ENCODE measurements at regions not wholly inside any gene's neighbourhood (a gene's known extent, or its start where the extent isn't known, plus 50 kb on each side); places are given as distances from the start of the nearest gene placed in this dataset.
"Not testable (repeated sequence)": the region's sequence is repeated elsewhere in the genome, so short reads cannot be mapped to it uniquely, and the experiment has no call there.

DNA sequence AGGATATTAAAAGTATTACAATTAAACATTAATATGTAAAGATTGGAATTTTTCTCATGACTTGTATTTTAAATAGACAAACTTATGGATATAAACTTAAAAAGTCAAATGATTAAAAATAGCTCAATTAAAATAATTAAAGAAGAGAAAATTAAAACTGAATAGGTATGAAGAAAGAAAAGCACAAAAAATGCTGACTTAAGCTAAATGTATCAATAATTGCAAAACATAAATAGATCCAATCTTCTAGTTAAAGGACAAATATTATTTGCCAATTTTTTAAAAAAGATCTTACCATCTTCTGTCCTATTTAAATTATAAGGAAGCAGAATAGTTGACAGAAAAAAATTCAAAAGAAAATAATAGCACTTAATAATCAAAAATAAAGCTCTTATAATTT lies 646.3 kb upstream of the ANKRD30A start:
- DNase-seq: no peak

GRCh38 chr10:36476399-36476798 lies 649.0 kb upstream of the ANKRD30A start:
- DNase-seq: no peak

GRCh38 chr10:36475746-36476145 lies 649.7 kb upstream of the ANKRD30A start:
- no peak for DNase-seq

- no peak for DNase-seq
These were observed 650.9 kb upstream of the ANKRD30A start for GRCh38 chr10:36474456-36474855.

DNA sequence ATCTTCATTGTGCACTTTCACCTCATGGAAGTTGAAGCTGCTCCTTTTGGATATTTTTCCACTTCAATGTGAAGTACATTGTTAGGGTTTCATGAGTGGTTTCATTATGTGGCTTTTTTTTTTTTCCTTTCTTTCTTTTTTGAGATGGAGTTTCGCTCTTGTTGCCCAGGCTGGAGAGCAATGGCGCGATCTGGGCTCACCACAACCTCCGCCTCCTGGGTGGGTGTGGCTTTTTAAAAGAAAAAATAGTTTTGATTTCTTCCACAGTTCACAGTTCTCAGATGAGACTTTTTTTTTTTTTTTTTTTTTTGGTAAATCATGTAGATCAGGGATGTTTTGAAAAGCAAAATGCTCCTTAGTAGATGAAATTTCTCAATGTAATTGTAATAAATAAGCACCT lies 652.3 kb upstream of the ANKRD30A start:
- no peak for DNase-seq

- no peak for DNase-seq
These were observed 655.8 kb upstream of the ANKRD30A start for GRCh38 chr10:36469585-36469984.

- DNase-seq: no peak
These were observed 656.8 kb upstream of the ANKRD30A start for GRCh38 chr10:36468620-36469019.

GRCh38 chr10:36465604-36466379 lies 659.6 kb upstream of the ANKRD30A start:
- no peak for DNase-seq

DNA sequence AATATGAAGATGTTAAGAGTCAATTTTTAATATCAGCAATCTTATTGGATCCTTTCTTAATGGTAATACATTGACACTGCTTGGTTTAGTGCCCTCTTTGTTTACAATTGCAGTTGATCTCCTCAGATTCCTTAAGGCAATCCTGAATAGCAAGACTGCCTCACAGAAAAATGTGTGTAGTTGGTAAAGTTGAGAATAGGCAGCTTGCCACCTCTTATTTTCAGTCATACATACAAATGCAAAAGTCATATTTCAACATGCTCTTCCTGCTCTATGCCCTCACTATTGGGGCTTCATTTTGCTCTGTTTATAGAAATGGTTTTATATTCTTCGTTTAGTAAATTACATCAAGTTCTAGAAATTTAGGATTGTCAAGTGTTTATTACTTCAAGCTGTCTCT lies 661.1 kb upstream of the ANKRD30A start:
- no peak for DNase-seq

GRCh38 chr10:36463390-36463789 lies 662.0 kb upstream of the ANKRD30A start:
- no peak for DNase-seq

DNA sequence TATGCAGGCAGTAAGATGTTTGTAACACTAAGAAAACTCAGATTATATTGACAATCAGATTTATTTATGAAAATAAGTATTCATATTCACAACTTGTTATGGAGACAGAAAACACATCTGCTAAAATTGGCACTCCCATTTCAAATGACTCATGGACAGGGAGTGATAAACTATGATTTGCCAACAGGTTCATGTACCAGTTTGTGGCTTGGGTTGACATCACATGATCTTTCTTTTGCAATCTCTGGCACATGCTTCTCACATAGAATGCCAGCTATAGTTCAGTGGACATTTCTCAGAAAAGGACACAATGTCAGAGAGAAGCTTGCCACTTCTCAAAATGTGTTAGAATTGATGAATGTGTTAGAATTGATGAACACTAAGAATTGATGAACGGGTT lies 663.2 kb upstream of the ANKRD30A start:
- no peak for DNase-seq

GRCh38 chr10:36458437-36458836 lies 667.0 kb upstream of the ANKRD30A start:
- not testable (repeated sequence) for DNase-seq

DNA sequence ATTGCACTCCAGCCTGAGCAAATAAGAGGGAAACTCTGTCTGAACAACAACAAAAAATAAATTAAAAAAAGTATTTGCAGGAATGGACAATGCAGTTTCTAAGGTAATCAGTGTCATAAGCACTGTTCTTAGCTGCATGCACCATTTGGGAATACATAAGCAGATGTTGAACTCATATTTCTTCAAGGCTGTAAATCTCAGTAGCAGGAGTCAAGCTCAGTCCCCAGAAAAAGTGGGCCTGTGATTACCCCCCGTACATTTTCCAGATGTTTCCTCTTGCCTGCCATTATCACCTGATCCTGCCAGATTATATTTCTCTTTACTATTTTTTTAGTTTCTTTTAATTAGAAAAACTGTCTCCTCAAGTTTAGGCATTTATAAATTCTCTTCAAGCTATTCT lies 667.6 kb upstream of the ANKRD30A start:
- no peak for DNase-seq

- no peak for DNase-seq
These were observed 669.8 kb upstream of the ANKRD30A start for GRCh38 chr10:36455526-36456133.

DNA sequence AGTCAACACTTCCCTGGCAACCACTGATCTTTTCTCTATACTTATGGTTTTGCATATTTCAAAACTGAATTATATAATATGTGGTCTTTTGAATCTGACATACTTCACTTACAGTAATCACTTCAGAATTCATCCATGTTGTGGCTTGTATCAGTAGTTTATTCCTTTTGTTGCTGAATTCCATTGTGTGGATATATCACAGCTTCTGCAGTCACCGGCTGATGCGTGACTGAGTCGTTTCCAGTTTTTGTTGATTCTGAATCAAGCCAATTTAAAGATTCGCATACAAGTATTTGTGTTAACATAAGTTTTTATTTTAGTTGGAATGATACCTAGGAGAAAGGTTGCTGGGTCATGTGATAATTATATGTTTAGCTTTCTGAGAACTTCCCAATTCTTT lies 672.5 kb upstream of the ANKRD30A start:
- no peak for DNase-seq

GRCh38 chr10:36451391-36451970 lies 673.9 kb upstream of the ANKRD30A start:
- DNase-seq: no peak

DNA sequence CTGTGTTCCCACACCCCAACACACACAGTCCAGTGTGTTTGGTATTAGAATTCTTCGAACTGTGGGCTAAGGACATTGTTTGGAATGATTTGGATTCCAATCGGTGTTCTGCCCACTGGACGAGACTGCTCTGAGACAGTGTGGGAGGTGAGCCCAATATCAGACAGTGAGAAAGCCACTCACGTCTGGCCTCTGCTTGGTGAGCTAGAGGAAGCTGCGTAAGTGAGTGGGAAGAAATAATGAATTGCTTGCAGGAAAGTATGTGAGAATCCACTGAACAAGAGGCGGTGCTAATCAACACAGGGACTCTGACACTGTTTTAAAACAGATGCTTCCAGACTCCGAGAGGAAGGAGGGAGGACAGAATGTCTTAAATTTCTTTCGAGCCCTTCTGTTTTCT lies 675.0 kb upstream of the ANKRD30A start:
- no peak for DNase-seq

GRCh38 chr10:36448760-36449691 lies 676.4 kb upstream of the ANKRD30A start:
- DNase-seq: no peak

DNA sequence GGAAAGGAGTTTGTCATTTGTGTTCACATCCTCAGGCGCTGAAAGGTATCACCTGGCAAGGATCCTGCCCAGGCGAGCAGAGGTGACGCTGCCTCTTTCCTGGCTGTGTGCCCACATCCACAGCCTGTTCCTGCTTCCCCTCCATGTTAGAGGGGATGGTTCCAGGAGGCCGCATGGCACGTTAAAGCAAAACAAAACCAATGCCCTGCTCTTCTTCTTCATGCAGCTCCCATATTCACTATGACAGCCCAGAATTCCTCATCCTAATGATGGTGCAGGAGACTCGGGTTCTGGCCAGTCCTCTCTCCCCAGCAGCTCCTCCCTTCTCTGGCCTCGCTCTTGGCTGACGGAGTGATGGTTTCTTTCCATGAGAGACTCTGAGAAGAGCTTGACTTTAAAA lies 678.5 kb upstream of the ANKRD30A start:
- no peak for DNase-seq

DNA sequence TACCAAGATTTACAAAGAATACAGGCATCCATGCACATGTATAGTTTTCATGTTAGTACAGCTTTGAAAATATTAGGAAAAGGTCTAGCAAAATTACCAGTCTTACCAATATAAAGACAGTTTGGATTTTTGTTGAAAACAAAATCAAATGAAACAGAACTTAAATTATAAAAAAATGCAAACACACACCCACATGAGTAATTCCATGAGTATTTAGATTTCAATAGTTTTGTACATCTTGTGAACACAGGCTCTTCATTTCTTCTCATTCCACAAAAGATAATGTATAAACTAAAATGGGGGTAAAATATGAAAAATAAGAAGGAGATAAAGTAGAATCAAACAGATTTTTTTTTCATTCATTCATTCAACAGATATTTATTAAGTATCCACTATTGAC lies 682.2 kb upstream of the ANKRD30A start:
- DNase-seq: no peak

- no peak for DNase-seq
These were observed 683.8 kb upstream of the ANKRD30A start for GRCh38 chr10:36441557-36441956.

DNA sequence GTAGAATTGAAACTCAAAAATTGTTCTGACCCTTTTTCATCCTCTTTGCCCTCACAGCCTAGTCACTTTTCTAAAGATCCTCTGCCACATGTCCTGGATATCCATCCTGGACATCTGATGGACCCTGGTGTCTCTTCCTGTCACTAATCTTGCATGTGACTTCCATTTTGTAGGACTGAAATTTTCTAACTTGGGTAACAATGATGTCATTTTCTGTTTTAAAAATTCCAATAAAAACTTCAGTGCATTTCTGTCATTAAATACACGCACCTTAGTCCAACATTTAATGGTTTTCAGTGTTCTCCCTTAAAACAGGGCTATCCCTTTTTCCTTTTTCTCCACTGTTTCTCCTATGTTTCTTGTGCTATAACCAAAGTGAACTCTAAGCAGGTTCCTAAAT lies 684.9 kb upstream of the ANKRD30A start:
- DNase-seq: no peak

DNA sequence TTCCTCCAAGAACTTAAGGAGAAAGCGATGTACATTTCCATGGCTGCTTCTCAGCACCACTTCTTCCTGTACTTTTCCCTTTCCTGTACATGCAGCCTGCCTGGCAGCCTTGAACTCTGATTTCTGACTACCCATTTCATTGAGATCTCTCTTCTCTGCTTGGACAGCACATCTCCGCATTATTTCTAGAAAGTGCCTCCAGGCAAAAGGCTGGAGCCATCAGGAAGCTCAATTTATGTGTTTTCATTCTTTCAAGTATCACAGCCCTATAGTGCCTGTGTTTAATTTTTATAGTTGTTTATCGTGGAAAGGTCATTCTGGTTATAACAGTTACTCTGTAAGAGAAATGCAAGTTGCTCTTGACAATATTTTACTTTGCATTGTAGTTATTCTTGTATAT lies 688.0 kb upstream of the ANKRD30A start:
- DNase-seq: no peak
